Transverse colon (tissue), 4 donors: ENCODE measurements at regions not wholly inside any gene's neighbourhood (a gene's known extent, or its start where the extent isn't known, plus 50 kb on each side); places are given as distances from the start of the nearest gene placed in this dataset.

Experiments
- DNase-seq: peaks from one replicate; pipeline ENCODE4 v3.0.0-alpha.2; 2019
- H3K27ac ChIP-seq, 4 donors: fragments of 200-600 bp; sonication (generic); 2 replicates each; pipeline ENCODE4 v1.5.1; 2016 to 2018; ENCODE audit warnings: inconsistent platforms in 4 of 4
- H3K27me3 ChIP-seq: fragments of 200-600 bp; sonication (generic); 2 replicates; pipeline ENCODE4 v1.5.1; 2017; ENCODE audit warnings: inconsistent platforms
- H3K36me3 ChIP-seq, 4 donors: fragments of 200-600 bp; sonication (generic); 2 replicates each; pipeline ENCODE4 v1.5.1; 2017 to 2019; ENCODE audit warnings: inconsistent platforms in 4 of 4
- H3K4me1 ChIP-seq, 4 donors: fragments of 200-600 bp; sonication (generic); 2 replicates each; pipeline ENCODE4 v1.5.1; 2017 to 2020; ENCODE audit warnings: inconsistent platforms in 4 of 4
- H3K4me3 ChIP-seq, 4 donors: fragments of 200-600 bp; sonication (generic); 1 replicate in 1 of 4; 2 replicates in 3 of 4; pipeline versions ENCODE4 v1.5.1 to v1.6.1; 2017 to 2019; ENCODE audit warnings: inconsistent platforms in 4 of 4
- H3K9me3 ChIP-seq, 2 donors: fragments of 200-600 bp; sonication (generic); 2 replicates each; pipeline ENCODE4 v1.5.1; 2017 to 2019; ENCODE audit warnings: inconsistent platforms in 2 of 2
- CTCF ChIP-seq, 5 experiments: fragments of 200-600 bp in 3 of 5; fragments of 450-650 bp in 2 of 5; sonication (generic) in 3 of 5; IDR thresholded peaks; 1 replicate in 2 of 5; 2 replicates in 3 of 5; pipeline ENCODE4 v1.5.1; 2016 to 2017; ENCODE audit warnings: antibody characterized with exemption in 5 of 5, inconsistent platforms in 3 of 5, mild to moderate bottlenecking in 2 of 5, moderate library complexity in 1 of 5
- EP300 ChIP-seq: sonication (generic); formaldehyde crosslinking; IDR thresholded peaks from one replicate; pipeline ENCODE4 v1.6.1; 2017; ENCODE audit warnings: antibody characterized with exemption, low read depth
- POLR2A ChIP-seq: fragments of 450-650 bp; IDR thresholded peaks from one replicate; pipeline ENCODE4 v1.6.1; 2016; ENCODE audit warnings: antibody characterized with exemption, mild to moderate bottlenecking, moderate library complexity
- WGBS, 2 donors: methylation state at CpG; one replicate each; pipeline ENCODE4 v1.1.5; 2018; ENCODE audit warnings: low coverage in 1 of 2; 5-methylcytosine and 5-hydroxymethylcytosine counted together
- in situ Hi-C, 4 donors: fragments of 200-750 bp; cut with MboI; loops; one replicate each; pipeline versions ENCODE4 v1.15.0 to v1.15.1; 2017; ENCODE audit warnings: low sequenced_read_pairs in 3 of 4, low pct_ligation_motif_present in 1 of 4, low pct_unique_long_range_greater_than_20kb in 1 of 4
- intact Hi-C: fragments of 100-400 bp; cut with DNase I; formaldehyde crosslinking; loops from one replicate; pipeline ENCODE4 v1.15.1; 2023; ENCODE audit warnings: low total_unique reads

- no peak overlapping the region for H3K4me3 ChIP-seq
- H3K4me1 ChIP-seq = no peaks in the 10 kb centered on the region
- intact Hi-C loops (no loop called here), in situ Hi-C loops (no loop called here)
- H3K27me3 ChIP-seq = no peaks in the 10 kb centered on the region
- H3K27ac ChIP-seq = no peak overlapping the region
- no peaks in the 10 kb centered on the region for H3K36me3 ChIP-seq
- DNase-seq = no peak
- TF ChIP-seq CTCF (IDR thresholded peaks at IDR 0.05) (no peak), POLR2A (no peak), EP300 (no peak)
- H3K9me3 ChIP-seq = no peaks in the 10 kb centered on the region
- 63 to 67% methylated on average over 1 of the region's 1 CpG for WGBS, 2 donors
Observed at GRCh38 chr2:199509403-199509802, 51.7 kb upstream of the SATB2 start.
